Stomach (tissue), 4 donors: ENCODE measurements at regions not wholly inside any gene's neighbourhood (a gene's known extent, or its start where the extent isn't known, plus 50 kb on each side); places are given as distances from the start of the nearest gene placed in this dataset.

Source experiments
- POLR2A ChIP-seq, 4 donors: fragments of 450-650 bp; IDR thresholded peaks; one replicate each; pipeline ENCODE4 v1.6.1; 2016; ENCODE audit warnings: antibody characterized with exemption in 4 of 4, control low read depth in 2 of 4, mild to moderate bottlenecking in 1 of 4, moderate library complexity in 1 of 4
- POLR2AphosphoS5 ChIP-seq, 3 donors: sonication (generic); formaldehyde crosslinking; IDR thresholded peaks; one replicate each; pipeline ENCODE4 v1.6.1; 2016; ENCODE audit warnings: antibody characterized with exemption in 3 of 3

DNA sequence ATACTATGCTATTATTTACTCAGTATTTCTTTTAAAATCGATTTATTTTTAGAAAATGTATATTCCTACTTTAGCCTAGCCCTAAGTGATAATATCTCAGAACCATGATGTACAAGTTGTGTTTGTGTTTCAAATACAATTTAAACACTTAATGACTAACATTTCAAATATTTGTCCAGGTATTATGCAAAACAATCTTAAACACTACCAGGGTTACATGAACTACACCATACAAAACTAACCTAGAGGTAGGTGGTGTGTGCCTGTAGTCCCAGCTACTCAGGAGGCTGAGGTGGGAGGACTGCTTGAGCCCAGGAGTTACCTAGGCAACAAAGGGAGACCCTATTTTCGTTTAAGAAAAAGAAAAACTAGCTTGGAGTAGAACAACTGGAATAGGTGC lies 83.0 kb upstream of the TMEM33 start:
- TF ChIP-seq POLR2AphosphoS5 (IDR thresholded peaks at IDR 0.05) (no peak), POLR2A (IDR thresholded peaks at IDR 0.05) (no peak)
